Mucosa of stomach (tissue), 1 donor: ENCODE measurements at regions not wholly inside any gene's neighbourhood (a gene's known extent, or its start where the extent isn't known, plus 50 kb on each side); places are given as distances from the start of the nearest gene placed in this dataset.
"Not testable (repeated sequence)": the region's sequence is repeated elsewhere in the genome, so short reads cannot be mapped to it uniquely, and the experiment has no call there.

Experiments
- H3K27me3 ChIP-seq: one replicate; pipeline ENCODE4 v1.7.0; 2013; ENCODE audit warnings: mild to moderate bottlenecking, low read length; ENCODE audit not compliant: control insufficient read depth, insufficient read depth
- H3K36me3 ChIP-seq: one replicate; pipeline ENCODE4 v1.7.0; 2013; ENCODE audit warnings: low read length; ENCODE audit not compliant: control insufficient read depth, insufficient read depth
- H3K4me1 ChIP-seq: one replicate; pipeline ENCODE4 v1.7.0; 2013; ENCODE audit warnings: mild to moderate bottlenecking, low read length; ENCODE audit not compliant: control insufficient read depth, insufficient read depth
- H3K4me3 ChIP-seq: one replicate; pipeline ENCODE4 v1.7.0; 2013; ENCODE audit warnings: low read length
- H3K9ac ChIP-seq: one replicate; pipeline ENCODE4 v1.7.0; 2013; ENCODE audit warnings: mild to moderate bottlenecking, low read length, moderate library complexity
- H3K9me3 ChIP-seq: one replicate; pipeline ENCODE4 v1.7.0; 2013; ENCODE audit warnings: mild to moderate bottlenecking, low read length, moderate library complexity; ENCODE audit not compliant: control insufficient read depth
- donor health status: Pancreatic carcinoma.

DNA sequence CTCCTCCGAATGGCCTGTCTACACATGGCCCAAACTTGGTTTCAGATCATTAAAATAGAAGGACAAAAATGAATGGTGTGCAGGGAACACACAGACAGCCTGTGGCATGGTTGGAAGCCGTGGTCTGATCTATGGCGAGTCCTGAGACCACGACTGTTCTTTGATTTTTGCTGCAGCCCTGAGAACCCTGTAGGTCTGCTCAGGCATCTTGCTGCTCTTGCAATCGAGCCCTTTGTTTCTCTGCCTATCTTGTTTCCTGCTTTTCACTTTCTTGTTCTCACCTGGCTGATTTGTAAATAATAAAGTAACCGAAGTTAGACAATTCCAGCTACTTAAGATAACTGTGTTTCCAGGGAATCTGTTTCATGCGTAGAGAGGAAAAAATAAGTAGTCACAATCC is 54.1 kb upstream of the NBPF9 start:
- H3K27me3 ChIP-seq, H3K9ac ChIP-seq, H3K9me3 ChIP-seq, H3K4me3 ChIP-seq, H3K36me3 ChIP-seq, H3K4me1 ChIP-seq: not testable (repeated sequence)

DNA sequence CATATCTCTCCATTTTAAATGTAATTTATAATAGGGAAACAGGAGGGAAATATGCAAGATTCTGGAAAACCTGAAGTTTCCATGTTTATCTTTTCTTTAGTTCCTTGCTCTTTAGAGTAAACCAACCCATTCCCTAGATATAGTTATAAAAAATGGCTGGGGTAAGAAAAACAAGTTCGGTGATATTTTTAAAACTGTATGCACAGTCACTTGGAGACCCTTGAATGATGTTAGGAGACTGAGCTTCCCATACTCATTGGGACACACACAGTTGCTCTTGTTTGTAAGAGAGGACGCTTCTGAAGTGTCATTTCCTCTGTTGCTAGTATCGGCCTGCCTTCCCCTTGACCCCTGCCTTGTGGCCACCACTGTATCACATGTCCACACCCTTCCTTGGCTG is 55.0 kb upstream of the NBPF9 start:
- H3K4me1 ChIP-seq, H3K27me3 ChIP-seq: not testable (repeated sequence)

DNA sequence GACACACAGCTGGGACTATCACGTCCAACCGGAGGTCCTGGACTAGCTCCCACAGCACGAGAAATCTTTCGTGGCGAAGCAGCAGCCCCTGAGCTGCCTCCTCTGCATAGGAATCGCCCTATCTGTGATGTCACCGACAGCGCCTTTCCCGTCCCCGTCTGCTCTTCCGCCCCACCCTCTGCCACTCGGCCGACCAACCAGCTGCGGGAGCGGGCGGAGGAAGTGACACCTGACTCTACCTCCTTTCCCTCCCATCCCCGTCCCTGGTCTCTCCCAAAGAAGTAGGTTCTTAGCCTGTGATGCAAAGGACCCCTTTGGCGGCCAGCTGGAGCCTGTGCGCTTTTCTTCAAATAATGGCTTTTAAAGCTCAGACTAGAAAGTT is 59.7 kb upstream of the NBPF9 start:
- not testable (repeated sequence) for H3K27me3 ChIP-seq, H3K36me3 ChIP-seq, H3K9me3 ChIP-seq, H3K9ac ChIP-seq, H3K4me3 ChIP-seq, H3K4me1 ChIP-seq

More for the DNA sequence above, 55.0 kb upstream of the NBPF9 start:
- not testable (repeated sequence) for H3K4me3 ChIP-seq, H3K9ac ChIP-seq, H3K9me3 ChIP-seq, H3K36me3 ChIP-seq

DNA sequence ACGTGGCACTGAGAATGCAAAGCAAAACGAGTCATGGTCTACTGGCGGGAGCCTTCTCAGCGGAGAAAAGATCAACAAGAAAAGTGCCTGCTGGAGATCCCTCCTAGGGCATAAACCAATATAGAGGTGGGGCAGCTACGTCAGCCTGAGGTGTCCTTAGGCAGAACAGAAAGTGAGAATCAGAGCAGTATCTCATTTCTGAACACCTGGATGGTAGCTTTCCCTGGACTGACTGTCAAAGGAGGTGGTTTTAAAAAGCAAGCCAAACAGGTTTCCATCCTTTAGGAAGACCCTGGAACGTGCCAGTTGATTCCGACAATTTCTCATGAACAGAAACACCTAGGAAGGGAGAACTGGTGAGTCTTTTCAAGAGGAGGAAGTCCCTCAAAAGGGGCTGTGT is 71.4 kb upstream of the NBPF9 start:
- not testable (repeated sequence) for H3K9me3 ChIP-seq, H3K9ac ChIP-seq, H3K36me3 ChIP-seq, H3K27me3 ChIP-seq, H3K4me1 ChIP-seq, H3K4me3 ChIP-seq

DNA sequence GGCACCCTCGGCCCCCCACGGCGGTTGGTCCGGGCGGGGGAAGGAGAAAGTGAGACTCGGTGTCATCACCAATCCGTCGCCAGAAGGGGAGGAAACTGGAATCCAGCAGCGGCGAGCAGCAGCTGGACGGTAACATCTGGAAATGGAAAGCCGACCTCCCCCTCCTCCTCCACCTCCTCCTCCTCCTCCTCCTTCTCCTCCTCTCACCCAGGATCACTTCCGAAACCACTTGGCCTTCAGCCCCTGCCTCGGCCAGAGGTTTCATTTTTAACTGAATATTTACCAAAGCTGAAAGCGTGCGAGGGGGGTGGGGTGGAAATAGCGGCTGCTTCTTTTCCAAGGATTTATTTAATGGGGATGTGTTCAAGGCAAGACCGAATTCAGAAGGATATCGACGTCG is 72.5 kb upstream of the NBPF9 start:
- H3K9ac ChIP-seq, H3K4me1 ChIP-seq, H3K9me3 ChIP-seq, H3K27me3 ChIP-seq, H3K36me3 ChIP-seq, H3K4me3 ChIP-seq: not testable (repeated sequence)

DNA sequence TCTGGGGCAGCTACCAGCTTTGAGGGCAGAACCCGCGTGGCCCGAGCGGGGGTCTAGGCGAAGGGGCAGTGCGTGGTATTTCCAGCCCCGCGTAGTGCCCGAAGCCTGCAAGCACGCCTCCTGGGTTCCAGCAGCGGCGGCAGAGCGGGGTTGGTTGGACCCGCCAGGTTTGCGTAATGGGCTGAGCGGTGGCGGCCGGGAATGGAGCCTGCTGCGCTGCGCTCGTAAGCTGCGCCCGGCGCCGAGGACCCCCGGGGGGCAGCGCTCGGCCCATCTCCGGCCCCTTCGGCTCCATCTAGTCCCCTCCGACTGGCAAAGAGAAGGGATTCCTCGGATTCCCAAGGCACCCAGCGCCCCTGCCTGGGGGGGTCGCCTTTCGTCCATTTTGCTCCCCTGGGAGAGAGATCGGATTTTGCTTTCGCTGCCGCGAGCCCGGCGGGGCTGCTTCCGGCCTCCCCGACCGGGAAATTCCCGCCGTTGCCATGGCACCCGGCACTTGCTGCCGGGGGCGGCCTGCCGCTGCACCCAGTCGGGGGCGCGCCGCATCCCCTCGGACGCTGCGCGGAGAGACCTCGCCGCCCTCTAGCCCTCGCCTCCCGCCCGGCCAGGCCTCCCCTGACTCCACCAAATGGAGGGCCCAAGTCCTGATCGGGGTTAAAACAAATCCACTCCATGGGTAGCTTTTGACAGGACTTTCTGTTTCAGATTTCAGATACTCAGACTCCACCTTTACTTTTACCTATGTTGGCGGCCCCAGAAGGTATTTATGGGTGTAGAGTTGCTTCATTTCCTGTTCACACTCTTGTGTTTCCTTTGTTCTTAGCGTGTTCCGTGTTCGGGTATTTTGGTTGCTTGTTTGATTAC is 73.3 kb upstream of the NBPF9 start:
- H3K9me3 ChIP-seq, H3K27me3 ChIP-seq, H3K36me3 ChIP-seq, H3K4me1 ChIP-seq, H3K4me3 ChIP-seq: not testable (repeated sequence)
- peak overlapping the region; percentile 62 for H3K9ac ChIP-seq

DNA sequence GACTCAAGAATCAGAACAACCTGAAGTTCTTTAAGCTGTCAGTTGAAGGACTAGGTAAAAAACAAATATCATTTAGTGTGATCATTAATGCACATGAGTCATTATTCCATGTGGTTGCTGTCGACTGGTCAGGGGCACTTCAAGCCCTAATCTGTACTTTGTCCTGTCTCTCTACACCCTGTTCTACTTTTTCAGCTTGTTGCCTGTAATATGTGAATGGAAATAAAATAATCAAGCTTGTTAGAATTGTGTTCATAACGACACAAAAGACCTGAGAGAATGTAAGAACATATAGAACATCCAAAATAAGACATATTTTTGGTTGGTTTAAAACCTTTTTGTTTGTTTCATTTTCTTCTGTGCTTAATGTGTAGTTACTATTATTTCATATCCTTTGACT is 87.4 kb upstream of the NBPF9 start:
- H3K36me3 ChIP-seq, H3K27me3 ChIP-seq, H3K4me1 ChIP-seq, H3K4me3 ChIP-seq, H3K9me3 ChIP-seq, H3K9ac ChIP-seq: not testable (repeated sequence)

DNA sequence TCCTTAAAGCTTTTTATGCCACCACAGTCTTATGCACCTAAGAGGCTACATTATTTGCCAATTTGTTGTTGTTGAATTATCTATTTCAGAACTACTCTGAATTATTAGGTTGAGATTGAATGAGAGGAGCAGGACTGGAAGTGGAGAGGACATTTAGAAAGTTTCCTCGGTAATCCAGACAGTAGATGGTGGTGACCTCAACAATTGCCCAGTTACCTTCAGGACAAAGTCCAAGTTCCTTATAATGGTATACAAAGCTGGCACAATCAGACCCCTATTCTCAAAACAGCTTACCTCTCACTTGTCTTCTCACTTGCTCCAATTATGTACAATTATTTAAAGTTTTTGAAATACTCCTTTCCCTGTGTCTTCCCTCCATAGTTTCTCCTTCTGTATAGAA is 93.3 kb upstream of the NBPF9 start:
- not testable (repeated sequence) for H3K9ac ChIP-seq, H3K4me3 ChIP-seq

DNA sequence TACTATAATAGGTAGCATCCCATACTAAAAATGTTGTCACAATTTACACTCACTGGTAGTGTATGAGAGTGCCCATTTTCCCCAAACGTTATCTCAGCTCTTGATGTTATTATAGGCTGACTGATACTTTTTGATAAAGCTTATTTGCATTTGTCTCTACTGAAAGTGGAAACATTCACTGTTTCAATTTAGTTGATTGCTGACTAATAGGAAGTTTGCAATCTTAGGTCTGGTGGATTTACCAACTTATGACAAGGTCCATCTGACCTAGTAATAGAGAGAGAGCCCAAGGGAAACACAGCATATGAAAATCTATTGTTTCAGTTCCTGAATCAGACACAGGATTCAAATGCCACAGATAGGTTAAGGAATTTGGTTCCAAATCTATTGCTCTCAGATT is 97.2 kb upstream of the NBPF9 start:
- not testable (repeated sequence) for H3K9ac ChIP-seq, H3K9me3 ChIP-seq, H3K36me3 ChIP-seq

More for the DNA sequence above, 93.3 kb upstream of the NBPF9 start:
- H3K4me1 ChIP-seq, H3K9me3 ChIP-seq, H3K27me3 ChIP-seq, H3K36me3 ChIP-seq: not testable (repeated sequence)

DNA sequence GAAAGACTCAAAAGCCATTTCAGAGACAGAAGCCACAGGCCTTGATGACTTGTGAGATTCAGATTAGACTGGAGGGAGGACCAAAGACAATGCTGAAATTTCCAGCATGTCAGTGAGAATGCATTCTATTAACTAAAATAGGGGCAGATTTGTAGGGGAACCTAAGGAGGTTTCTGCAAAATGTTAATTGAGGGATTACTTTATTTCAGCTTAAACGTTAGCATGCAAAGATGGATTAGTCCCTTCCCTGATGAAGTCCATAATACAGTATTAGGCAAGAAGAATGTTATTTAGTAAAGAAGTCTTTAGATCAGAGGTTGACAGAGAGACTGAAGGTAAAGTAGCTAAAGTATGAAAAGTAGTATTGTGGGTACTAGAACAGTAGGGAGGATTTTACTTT is 98.9 kb upstream of the NBPF9 start:
- not testable (repeated sequence) for H3K4me1 ChIP-seq, H3K36me3 ChIP-seq, H3K27me3 ChIP-seq, H3K9me3 ChIP-seq, H3K4me3 ChIP-seq, H3K9ac ChIP-seq

More for the DNA sequence above, 97.2 kb upstream of the NBPF9 start:
- not testable (repeated sequence) for H3K4me3 ChIP-seq, H3K27me3 ChIP-seq, H3K4me1 ChIP-seq

DNA sequence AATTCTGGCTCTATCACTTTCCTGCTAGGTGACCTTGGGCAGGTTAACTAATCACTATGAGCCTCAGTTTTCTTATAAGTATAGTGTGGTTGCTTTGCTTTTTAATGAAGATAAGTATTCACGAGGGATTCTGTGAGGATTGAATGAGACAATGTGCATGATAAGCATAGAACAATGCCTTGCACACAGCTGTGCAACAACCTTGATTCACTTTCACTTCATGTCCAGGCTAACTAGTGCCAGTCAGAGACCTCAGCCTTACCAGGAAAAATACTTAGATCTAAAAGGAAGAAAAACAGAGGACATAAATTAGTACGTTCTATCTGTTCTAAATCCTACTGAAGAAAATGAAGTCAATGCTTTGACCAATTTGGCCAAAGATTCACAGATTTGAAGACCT is 101.0 kb upstream of the NBPF9 start:
- H3K4me3 ChIP-seq, H3K36me3 ChIP-seq, H3K9ac ChIP-seq, H3K9me3 ChIP-seq, H3K27me3 ChIP-seq, H3K4me1 ChIP-seq: not testable (repeated sequence)

DNA sequence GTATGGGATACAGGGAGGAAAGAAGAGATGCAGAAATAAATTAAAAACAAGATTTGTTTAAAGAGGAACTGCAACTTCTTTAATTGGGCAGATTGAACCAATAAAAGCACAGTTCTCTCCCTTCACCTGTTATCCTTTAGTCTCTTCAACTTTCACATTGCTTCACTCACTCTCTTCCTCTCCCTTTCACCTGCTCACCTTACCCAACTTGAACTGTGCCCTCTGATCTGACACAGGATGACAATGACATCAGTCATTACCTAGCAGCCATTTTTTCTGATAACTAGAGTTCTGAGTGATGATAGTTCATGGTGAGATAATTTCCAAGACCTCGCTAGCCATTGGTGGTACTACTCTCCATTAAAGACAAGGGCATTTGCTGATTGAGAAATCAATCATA is 105.5 kb upstream of the NBPF9 start:
- not testable (repeated sequence) for H3K9ac ChIP-seq, H3K4me1 ChIP-seq, H3K36me3 ChIP-seq, H3K27me3 ChIP-seq, H3K9me3 ChIP-seq, H3K4me3 ChIP-seq

DNA sequence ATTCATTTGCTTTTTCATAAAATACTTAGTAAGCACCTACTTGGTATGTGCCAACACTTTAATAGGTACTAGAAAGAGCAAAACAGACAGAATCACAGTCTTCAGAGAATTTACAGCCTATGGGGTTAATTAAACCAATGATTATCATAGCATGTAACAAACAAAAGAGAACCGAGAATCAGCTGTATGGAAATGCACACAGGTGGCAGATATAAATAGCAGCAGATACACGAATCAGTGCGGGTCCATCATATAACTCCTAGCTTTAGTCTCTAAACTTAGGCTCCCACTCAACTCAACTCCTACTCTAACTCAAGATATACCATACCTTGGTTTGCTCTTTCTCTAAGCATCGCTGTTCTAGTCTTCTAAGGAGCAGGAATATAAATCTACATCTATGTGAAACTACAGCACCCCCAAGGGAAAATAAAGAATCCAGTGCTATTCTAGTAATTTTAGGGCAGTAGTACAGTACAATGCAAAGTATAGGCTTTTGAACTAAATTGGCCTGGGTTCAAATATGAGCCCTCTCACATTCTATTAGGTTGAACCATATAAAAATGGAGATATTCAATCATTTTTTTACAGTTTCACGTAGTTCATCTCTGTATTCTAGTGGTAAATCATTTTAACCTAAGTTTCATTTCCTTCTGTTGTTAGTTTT is 108.5 kb upstream of the NBPF9 start:
- H3K4me3 ChIP-seq, H3K36me3 ChIP-seq, H3K9ac ChIP-seq, H3K9me3 ChIP-seq, H3K4me1 ChIP-seq, H3K27me3 ChIP-seq: not testable (repeated sequence)
